ENCODE measurements at regions not wholly inside any gene's neighbourhood (a gene's known extent, or its start where the extent isn't known, plus 50 kb on each side); places are given as distances from the start of the nearest gene placed in this dataset.

GRCh38 chr2:2691419-2691818 is 360.3 kb upstream of the MYT1L start:
- Histone ChIP-seq H3K4me3 (ENCODE audit: low read depth in 1 of 3, low read length in 3 of 3) (no peak overlapping the region), H3K9me3 (ENCODE audit: control insufficient read depth in 4 of 4, low read length in 3 of 4) (no peaks in the 10 kb centered on the region), H3K9ac (ENCODE audit: low read depth in 1 of 2, low read length in 2 of 2) (no peak overlapping the region), H3K36me3 (ENCODE audit: control insufficient read depth in 4 of 4, insufficient read depth in 3 of 4, low read depth in 1 of 4, low read length in 3 of 4) (no peaks in the 10 kb centered on the region), H3K27me3 (ENCODE audit: control insufficient read depth in 4 of 4, insufficient read depth in 4 of 4, low read length in 3 of 4) (peaks cover 0 to 5% (median 2%) of the 10 kb centered on the region in 4 donors), H3K27ac (ENCODE audit: low read depth in 1 of 2, low read length in 2 of 2) (no peak overlapping the region), H3K4me1 (ENCODE audit: control insufficient read depth in 4 of 4, insufficient read depth in 4 of 4, low read length in 3 of 4) (no peaks in the 10 kb centered on the region)
- DNase-seq (ENCODE audit: low spot score), result no peak
- TF ChIP-seq REST (IDR thresholded peaks at IDR 0.05), result no peak
- no peak for TF ChIP-seq SP1 (IDR thresholded peaks at IDR 0.05)
- no peak for TF ChIP-seq FOXA2 (IDR thresholded peaks at IDR 0.05)
- TF ChIP-seq FOXA1 (IDR thresholded peaks at IDR 0.05), result no peak
- TF ChIP-seq ATF3 (IDR thresholded peaks at IDR 0.05), result no peak
- 87% methylated on average over 10 of the region's 10 CpGs for WGBS

GRCh38 chr2:2690985-2691384 is 359.9 kb upstream of the MYT1L start:
- no peak overlapping the region for H3K4me3 ChIP-seq (ENCODE audit: low read depth in 1 of 3, low read length in 3 of 3)
- no peaks in the 10 kb centered on the region for H3K4me1 ChIP-seq (ENCODE audit: control insufficient read depth in 4 of 4, insufficient read depth in 4 of 4, low read length in 3 of 4)
- no peak for TF ChIP-seq TAF1 (conservative IDR thresholded peaks at IDR 0.05)
- TF ChIP-seq FOXA2 (IDR thresholded peaks at IDR 0.05), result no peak
- no peak for TF ChIP-seq CTCF (IDR thresholded peaks at IDR 0.05; ENCODE audit: low read depth, low read length, missing input control)
- no peak for TF ChIP-seq SP1 (IDR thresholded peaks at IDR 0.05)
- no peak for TF ChIP-seq MAX (IDR thresholded peaks at IDR 0.05)
- TF ChIP-seq RXRA (IDR thresholded peaks at IDR 0.05), result no peak
- no peak for TF ChIP-seq RAD21 (IDR thresholded peaks at IDR 0.05)
- TF ChIP-seq HNF4G (IDR thresholded peaks at IDR 0.05), result no peak
- TF ChIP-seq HNF4A (conservative IDR thresholded peaks at IDR 0.05), result no peak
- TF ChIP-seq ZBTB33 (IDR thresholded peaks at IDR 0.05), result no peak
- TF ChIP-seq FOXA1 (IDR thresholded peaks at IDR 0.05), result no peak
- no peak for TF ChIP-seq GABPA (IDR thresholded peaks at IDR 0.05 in 1 of 2, conservative IDR thresholded peaks at IDR 0.05 in 1 of 2)
- TF ChIP-seq REST (IDR thresholded peaks at IDR 0.05), result no peak
- no peak for TF ChIP-seq ATF3 (IDR thresholded peaks at IDR 0.05)
- no peak for TF ChIP-seq JUND (IDR thresholded peaks at IDR 0.05)
- no peak overlapping the region for H3K9ac ChIP-seq (ENCODE audit: low read depth in 1 of 2, low read length in 2 of 2)
- no peak overlapping the region for H3K27ac ChIP-seq (ENCODE audit: low read depth in 1 of 2, low read length in 2 of 2)
- 76% methylated on average over 4 of the region's 4 CpGs for WGBS
- DNase-seq (ENCODE audit: low spot score), result no peak
- no peaks in the 10 kb centered on the region for H3K9me3 ChIP-seq (ENCODE audit: control insufficient read depth in 4 of 4, low read length in 3 of 4)
- H3K36me3 ChIP-seq (ENCODE audit: control insufficient read depth in 4 of 4, insufficient read depth in 3 of 4, low read depth in 1 of 4, low read length in 3 of 4), result no peaks in the 10 kb centered on the region
- peaks cover 0 to 5% (median under 1%) of the 10 kb centered on the region in 4 donors for H3K27me3 ChIP-seq (ENCODE audit: control insufficient read depth in 4 of 4, insufficient read depth in 4 of 4, low read length in 3 of 4)

All from liver (tissue), 8 donors.